Adrenal gland (tissue), 9 donors: ENCODE measurements at regions not wholly inside any gene's neighbourhood (a gene's known extent, or its start where the extent isn't known, plus 50 kb on each side); places are given as distances from the start of the nearest gene placed in this dataset.
A peak's percentile ranks its signal among the peaks of the same experiment; 100 is the strongest.

Experiments
- DNase-seq, 7 donors: peaks; one replicate each; pipeline ENCODE4 v3.0.0-alpha.2; 2019 to 2020
- H3K27ac ChIP-seq, 5 donors: fragments of 200-600 bp; sonication (generic) in 4 of 5; 1 replicate in 3 of 5; 2 replicates in 2 of 5; pipeline versions ENCODE4 v1.5.1 to v1.8.0; 2016 to 2020; ENCODE audit warnings: mild to moderate bottlenecking in 1 of 5
- H3K27me3 ChIP-seq: fragments of 200-600 bp; 2 replicates; pipeline ENCODE4 v1.8.0; 2021
- H3K36me3 ChIP-seq, 2 donors: fragments of 200-600 bp; replicated peaks in 1 of 2; 1 replicate in 1 of 2; 2 replicates in 1 of 2; pipeline versions ENCODE4 v1.5.1 to v1.8.0; 2018 to 2022
- H3K4me1 ChIP-seq, 2 donors: fragments of 200-600 bp; replicated peaks in 1 of 2; 1 replicate in 1 of 2; 2 replicates in 1 of 2; pipeline versions ENCODE4 v1.5.1 to v1.8.0; 2018 to 2021
- H3K4me3 ChIP-seq, 4 donors: fragments of 200-600 bp; sonication (generic) in 3 of 4; one replicate each; pipeline ENCODE4 v1.5.1; 2016 to 2018
- H3K9me3 ChIP-seq, 3 donors: fragments of 200-600 bp; sonication (generic) in 1 of 3; replicated peaks in 1 of 3; 1 replicate in 2 of 3; 2 replicates in 1 of 3; pipeline versions ENCODE4 v1.5.1 to v1.8.0; 2016 to 2021
- CTCF ChIP-seq, 6 experiments: fragments of 450-650 bp in 4 of 6; fragments of 200-600 bp in 2 of 6; sonication (generic) in 1 of 6; IDR thresholded peaks; 1 replicate in 5 of 6; 2 replicates in 1 of 6; pipeline versions ENCODE4 v1.5.1 to v1.8.0; 2016 to 2021; ENCODE audit warnings: antibody characterized with exemption in 6 of 6, mild to moderate bottlenecking in 2 of 6, moderate library complexity in 1 of 6
- POLR2A ChIP-seq, 2 donors: fragments of 450-650 bp; IDR thresholded peaks; one replicate each; pipeline ENCODE4 v1.6.1; 2017; ENCODE audit warnings: antibody characterized with exemption in 2 of 2, mild to moderate bottlenecking in 2 of 2, moderate library complexity in 1 of 2
- WGBS, 4 donors: extraction: QIAGEN DNeasy Blood & Tissue Kit in 2 of 4; methylation state at CpG; one replicate each; pipeline versions ENCODE4 v1.1.5 to v1.1.7; 2013 to 2017; 5-methylcytosine and 5-hydroxymethylcytosine counted together
- intact Hi-C, 2 donors: fragments of 100-400 bp; cut with DNase I; formaldehyde crosslinking; loops; one replicate each; pipeline versions ENCODE4 v1.14.1 to v1.15.0; 2022 to 2023
- donor health status: healthy with polysubstance abuse.
- donor health status: Bipolar disorder and iron deficiency.
- donor health status: DM: yes; HTN: yes; CAD: no.
- donor health status: DM: no; HTN: no; CAD: no.
- donor health status: DM: no; HTN: no; CAD: no.

GRCh38 chr7:33719059-33719581, 186.2 kb upstream of the BMPER start:
- H3K4me1 ChIP-seq = no peaks in the 10 kb centered on the region
- no peak overlapping the region for H3K27ac ChIP-seq
- TF ChIP-seq POLR2A (IDR thresholded peaks at IDR 0.05) (no peak), CTCF (IDR thresholded peaks at IDR 0.05) (no peak)
- H3K27me3 ChIP-seq = no peaks in the 10 kb centered on the region
- H3K36me3 ChIP-seq = no peaks in the 10 kb centered on the region
- 76 to 87% (median 81%) methylated on average over 4 to 5 of the region's 5 CpGs for WGBS, 4 donors
- DNase-seq = peak in 1 of 7 donors; percentile 18
- H3K9me3 ChIP-seq = no peaks in the 10 kb centered on the region
- no peak overlapping the region for H3K4me3 ChIP-seq
- intact Hi-C loops = no loop called here

DNA sequence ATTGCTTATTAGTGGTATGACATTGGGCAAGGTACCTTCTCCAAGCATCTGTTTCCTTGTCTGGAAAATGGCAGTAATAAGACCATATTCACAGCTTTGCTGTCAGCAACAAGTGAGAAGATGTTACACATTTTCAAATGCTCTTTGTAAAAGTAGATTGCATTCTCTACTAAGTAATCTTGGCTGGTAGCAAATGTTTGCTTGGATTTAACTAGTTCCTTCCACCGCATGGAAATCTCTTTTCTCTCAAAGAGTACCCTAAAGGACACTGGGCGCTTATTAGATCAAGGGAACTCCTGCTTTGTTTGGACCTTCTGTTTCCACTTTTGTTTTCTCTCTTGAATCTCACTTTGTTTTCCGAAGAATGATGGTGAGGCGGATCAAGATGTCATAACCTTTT, 185.2 kb upstream of the BMPER start:
- TF ChIP-seq POLR2A (IDR thresholded peaks at IDR 0.05) = no peak
- TF ChIP-seq CTCF (IDR thresholded peaks at IDR 0.05) = no peak
- Histone ChIP-seq H3K4me1 (no peaks in the 10 kb centered on the region), H3K27ac (no peak overlapping the region), H3K36me3 (no peaks in the 10 kb centered on the region), H3K9me3 (no peaks in the 10 kb centered on the region), H3K27me3 (no peaks in the 10 kb centered on the region), H3K4me3 (no peak overlapping the region)
- 93 to 97% (median 96%) methylated on average over 4 of the region's 4 CpGs for WGBS, 4 donors
- DNase-seq = no peak
- intact Hi-C loops = no loop called here

GRCh38 chr7:33720870-33721269, 184.5 kb upstream of the BMPER start:
- DNase-seq = no peak
- Histone ChIP-seq H3K36me3 (no peaks in the 10 kb centered on the region), H3K4me3 (no peak overlapping the region), H3K27me3 (no peaks in the 10 kb centered on the region), H3K4me1 (no peaks in the 10 kb centered on the region), H3K9me3 (no peaks in the 10 kb centered on the region), H3K27ac (no peak overlapping the region)
- WGBS, 4 donors = 88 to 97% (median 90%) methylated on average over 3 of the region's 3 CpGs
- TF ChIP-seq CTCF (IDR thresholded peaks at IDR 0.05) = no peak
- TF ChIP-seq POLR2A (IDR thresholded peaks at IDR 0.05) = no peak
- intact Hi-C loops = no loop called here

DNA sequence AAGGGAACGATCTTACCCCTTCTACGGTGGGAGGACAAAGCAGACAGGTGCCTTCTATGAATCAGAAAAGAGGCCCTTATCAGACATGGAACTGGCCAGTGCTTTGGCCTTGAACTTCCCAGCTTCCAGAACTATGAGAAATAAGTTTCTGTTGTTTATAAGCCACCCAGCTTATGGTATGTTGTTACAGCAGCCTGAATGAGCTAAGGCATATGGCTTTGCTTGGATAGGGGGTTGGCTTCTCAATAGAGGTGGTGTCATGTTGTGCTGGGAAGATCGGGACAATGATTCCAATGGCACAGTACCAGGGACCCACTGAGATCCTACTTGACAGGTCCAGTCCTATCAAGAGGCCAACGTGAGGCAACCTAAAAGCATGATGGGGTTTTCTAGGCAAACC, 183.4 kb upstream of the BMPER start:
- 57 to 93% (median 77%) methylated on average over 4 of the region's 4 CpGs for WGBS, 4 donors
- DNase-seq = no peak
- no peak overlapping the region for H3K4me3 ChIP-seq
- no peaks in the 10 kb centered on the region for H3K27me3 ChIP-seq
- intact Hi-C loops = no loop called here
- TF ChIP-seq CTCF (IDR thresholded peaks at IDR 0.05) = no peak
- no peak for TF ChIP-seq POLR2A (IDR thresholded peaks at IDR 0.05)
- H3K9me3 ChIP-seq = no peaks in the 10 kb centered on the region
- H3K36me3 ChIP-seq = no peaks in the 10 kb centered on the region
- no peaks in the 10 kb centered on the region for H3K4me1 ChIP-seq
- H3K27ac ChIP-seq = no peak overlapping the region
